AG08395 (cell line): ENCODE measurements at regions not wholly inside any gene's neighbourhood (a gene's known extent, or its start where the extent isn't known, plus 50 kb on each side); places are given as distances from the start of the nearest gene placed in this dataset.
A peak's percentile ranks its signal among the peaks of the same experiment; 100 is the strongest.

Source experiments
- DNase-seq: peaks from one replicate; pipeline ENCODE4 v3.0.0; 2012; ENCODE audit warnings: mixed read lengths, low spot score

- DNase-seq: no peak
These were observed 102.4 kb upstream of the ST6GALNAC5 start for GRCh38 chr1:76764638-76765454.

DNA sequence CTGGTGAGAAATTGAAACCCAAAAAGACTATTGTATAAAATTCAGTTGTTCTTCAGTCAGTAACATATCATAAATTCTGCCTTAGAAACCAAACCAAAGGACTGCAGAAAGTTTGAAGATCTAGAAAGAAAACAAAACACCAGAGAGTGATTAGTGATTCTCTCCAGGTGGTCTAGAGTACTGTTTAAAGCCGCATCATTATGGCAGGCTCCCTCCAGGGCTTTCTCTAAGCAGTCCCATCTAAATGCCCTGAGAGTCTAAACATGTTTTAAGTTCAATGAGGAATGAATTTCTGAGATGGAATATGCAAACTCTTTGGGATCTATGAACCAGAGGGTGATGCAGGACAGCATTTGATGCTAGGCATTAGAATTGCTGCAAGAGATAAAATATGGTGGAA, 100.9 kb upstream of the ST6GALNAC5 start:
- DNase-seq: no peak

DNA sequence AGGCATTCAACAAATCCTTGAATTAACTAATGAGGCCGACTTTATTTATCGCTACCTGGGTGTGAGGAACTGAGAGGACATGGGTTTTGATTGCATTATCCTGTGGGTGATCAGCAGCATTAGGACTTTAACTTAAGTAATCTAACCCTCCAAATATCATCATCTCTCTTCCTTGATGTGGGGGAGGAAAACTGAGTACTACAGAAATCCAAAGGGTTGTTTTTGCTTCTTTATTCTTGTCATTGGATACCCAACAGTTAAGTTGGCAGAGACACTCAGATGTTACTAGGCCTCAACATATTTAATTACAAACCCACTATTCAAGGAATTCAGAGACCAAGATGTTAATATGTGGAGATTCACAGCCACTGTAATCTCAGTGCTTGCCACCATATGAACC, 97.4 kb upstream of the ST6GALNAC5 start:
- no peak for DNase-seq

DNA sequence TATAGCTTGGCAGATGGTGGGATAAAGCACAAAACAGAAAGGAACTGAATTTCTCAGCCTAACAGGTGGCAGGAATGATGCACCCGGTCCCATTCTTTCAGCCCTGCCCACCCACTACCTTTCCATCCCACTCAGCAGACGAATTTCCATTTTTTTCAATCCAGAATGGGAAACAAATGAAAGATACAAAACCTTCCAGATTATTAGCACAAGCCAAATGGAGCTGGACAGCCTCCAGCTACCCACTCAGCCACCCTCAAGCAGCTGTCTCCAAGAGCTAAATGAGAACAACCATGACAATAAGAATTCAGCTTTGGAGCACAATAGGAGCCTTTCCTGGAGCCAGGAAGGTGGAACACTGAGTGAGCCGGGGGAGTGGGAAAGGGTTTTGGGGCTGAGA, 96.3 kb upstream of the ST6GALNAC5 start:
- no peak for DNase-seq

DNA sequence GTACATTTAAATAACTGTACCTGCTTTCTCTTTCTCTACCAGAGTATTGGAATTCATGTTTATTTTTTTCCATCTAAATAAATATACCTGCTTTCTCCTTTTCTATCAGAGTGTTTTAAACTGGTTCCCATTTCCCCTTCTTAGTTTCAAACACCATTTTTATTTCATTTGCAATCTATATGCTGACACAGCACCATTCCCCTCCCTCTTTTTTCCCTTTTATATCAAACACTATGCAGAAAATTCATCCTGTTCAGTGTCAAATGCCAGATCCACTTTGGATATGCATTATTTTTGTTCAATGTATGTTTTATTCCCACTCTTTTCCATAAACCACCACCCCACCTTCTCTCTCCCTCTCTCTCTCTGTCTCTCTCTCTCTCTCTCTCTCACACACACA, 85.8 kb upstream of the ST6GALNAC5 start:
- no peak for DNase-seq

GRCh38 chr1:76782809-76783208, 84.5 kb upstream of the ST6GALNAC5 start:
- DNase-seq: peak; percentile 14

DNA sequence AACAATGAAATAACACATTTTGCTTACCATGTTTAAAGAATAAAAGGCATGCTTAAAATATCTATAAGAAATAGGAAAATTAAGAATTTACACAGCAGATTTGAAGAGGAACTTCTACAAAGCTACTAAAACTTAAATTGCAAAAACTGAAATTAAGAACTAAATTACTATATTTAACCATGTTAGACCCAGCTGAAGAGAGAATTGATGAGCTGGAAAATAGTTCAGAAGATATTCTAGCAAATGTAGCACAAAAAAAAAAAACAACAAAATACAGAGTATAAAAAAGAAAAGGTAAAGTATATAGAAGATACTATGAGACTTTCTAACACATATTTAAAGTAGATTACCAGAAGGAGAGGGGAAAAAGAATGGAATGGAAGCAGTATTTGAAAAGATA, 82.8 kb upstream of the ST6GALNAC5 start:
- no peak for DNase-seq

DNA sequence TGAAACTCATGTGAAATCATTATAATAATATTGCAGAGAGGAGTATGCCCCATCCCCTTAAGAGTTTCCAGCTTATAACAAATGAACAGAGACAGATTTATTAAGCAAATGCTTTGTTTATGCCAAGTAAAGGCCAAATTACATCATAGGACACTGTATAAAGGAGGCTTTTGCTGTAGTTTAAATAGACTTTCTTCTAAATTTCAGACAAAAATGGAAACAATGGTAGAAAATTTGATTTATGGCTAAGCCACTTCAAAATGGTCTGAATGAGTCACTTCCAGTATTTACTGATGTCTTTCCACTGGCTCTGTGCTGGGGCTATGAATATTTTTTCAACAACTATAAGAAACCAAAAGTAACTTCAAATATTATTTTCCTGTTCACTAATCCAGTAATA, 81.1 kb upstream of the ST6GALNAC5 start:
- DNase-seq: no peak

- no peak for DNase-seq
These were observed 73.7 kb upstream of the ST6GALNAC5 start for GRCh38 chr1:76793594-76793993.

DNA sequence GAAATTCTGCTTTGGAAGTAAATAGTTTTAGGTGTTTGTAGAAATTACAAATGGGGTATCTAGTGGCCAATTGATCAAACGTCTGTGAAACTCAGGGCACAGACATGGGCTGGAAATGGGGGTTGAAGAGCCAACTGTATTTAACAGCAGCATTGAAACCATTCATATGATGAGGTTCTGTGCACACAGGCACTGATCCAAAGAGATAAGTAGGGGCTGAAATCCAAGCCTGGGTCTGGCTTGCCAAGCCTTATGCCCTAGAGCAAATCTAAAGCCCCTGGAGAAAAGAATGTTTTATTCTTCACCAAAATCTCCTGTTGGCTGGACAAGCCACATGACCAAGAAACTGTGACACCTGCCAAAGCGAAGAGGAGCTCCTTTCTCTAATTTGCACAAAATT, 67.6 kb upstream of the ST6GALNAC5 start:
- DNase-seq: no peak

- DNase-seq: no peak
These were observed 65.2 kb upstream of the ST6GALNAC5 start for GRCh38 chr1:76802094-76802493.

DNA sequence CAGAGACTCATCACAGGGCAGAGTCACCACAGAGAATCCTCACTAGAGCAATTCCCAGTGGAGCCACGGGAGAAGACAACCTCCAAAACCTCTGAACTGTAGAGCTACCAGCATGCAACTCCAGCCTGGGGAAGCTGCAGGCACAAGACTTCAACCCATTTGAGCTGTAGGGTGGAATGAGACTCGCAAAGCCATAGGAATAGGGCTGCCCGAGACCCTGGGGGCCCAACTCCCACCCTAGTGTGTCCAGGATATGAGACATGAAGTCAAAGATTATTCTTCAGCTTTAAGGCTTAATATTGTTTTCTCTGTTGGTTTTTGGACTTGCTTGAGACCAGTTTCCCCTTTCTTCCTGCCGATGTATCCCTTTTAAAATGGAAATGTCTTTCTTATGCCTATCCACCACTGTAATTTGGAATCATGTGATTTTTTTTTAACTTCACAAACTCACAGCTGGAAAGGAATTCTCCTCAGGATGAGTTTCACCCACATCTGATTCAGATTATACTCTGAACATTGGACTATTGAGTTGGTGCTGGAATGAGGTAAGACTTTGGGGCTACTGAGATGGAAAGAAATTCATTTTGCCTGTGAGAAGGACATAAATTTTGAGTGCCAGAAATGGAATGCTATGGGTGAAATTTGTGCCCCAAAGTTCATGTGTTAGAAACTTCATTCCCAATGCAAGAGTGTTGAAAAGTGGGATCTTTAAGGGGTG, 59.6 kb upstream of the ST6GALNAC5 start:
- DNase-seq: peak; percentile 26
